ENCODE measurements at regions not wholly inside any gene's neighbourhood (a gene's known extent, or its start where the extent isn't known, plus 50 kb on each side); places are given as distances from the start of the nearest gene placed in this dataset.
"Not testable (repeated sequence)": the region's sequence is repeated elsewhere in the genome, so short reads cannot be mapped to it uniquely, and the experiment has no call there.

DNA sequence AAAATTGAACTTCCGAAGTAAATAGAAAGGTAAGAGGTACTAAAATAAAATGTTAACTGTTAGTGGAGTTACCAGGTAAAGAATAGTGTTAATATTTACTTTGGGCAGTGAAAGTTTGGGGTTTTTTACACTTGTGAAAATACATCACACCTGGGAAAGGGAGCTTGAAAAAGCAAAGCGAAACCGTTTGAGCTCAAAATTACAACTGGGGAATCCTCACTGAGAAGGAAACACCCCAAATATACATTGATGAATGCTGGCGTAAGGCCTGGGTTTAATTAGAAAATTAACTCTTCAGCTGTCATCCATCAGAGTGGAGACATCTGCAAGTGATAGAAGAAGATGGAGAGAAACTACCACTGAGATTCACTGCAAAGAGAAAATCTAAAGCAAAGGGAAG is 1153.0 kb downstream of the SLITRK5 start:
- DNase-seq: no peak
- Mint-ChIP-seq H3K27ac (no peak overlapping the region), H3K9me3 (no peaks in the 10 kb centered on the region), H3K27me3 (ENCODE audit: low read depth, poor library complexity) (no peaks in the 10 kb centered on the region), H3K4me3 (no peak overlapping the region), H3K4me1 (no peaks in the 10 kb centered on the region), H3K36me3 (ENCODE audit: low read depth) (no peaks in the 10 kb centered on the region)
- no peak for TF ChIP-seq CTCF (IDR thresholded peaks at IDR 0.05)

- no peaks in the 10 kb centered on the region for H3K9me3 Mint-ChIP-seq
- no peaks in the 10 kb centered on the region for H3K36me3 Mint-ChIP-seq (ENCODE audit: low read depth)
- no peaks in the 10 kb centered on the region for H3K4me1 Mint-ChIP-seq
- no peak overlapping the region for H3K27ac Mint-ChIP-seq
- no peak for TF ChIP-seq CTCF (IDR thresholded peaks at IDR 0.05)
- no peak overlapping the region for H3K4me3 Mint-ChIP-seq
- no peak for DNase-seq
- H3K27me3 Mint-ChIP-seq (ENCODE audit: low read depth, poor library complexity): no peaks in the 10 kb centered on the region
Measured at GRCh38 chr13:88840085-88840484, 1168.9 kb downstream of the SLITRK5 start.

DNA sequence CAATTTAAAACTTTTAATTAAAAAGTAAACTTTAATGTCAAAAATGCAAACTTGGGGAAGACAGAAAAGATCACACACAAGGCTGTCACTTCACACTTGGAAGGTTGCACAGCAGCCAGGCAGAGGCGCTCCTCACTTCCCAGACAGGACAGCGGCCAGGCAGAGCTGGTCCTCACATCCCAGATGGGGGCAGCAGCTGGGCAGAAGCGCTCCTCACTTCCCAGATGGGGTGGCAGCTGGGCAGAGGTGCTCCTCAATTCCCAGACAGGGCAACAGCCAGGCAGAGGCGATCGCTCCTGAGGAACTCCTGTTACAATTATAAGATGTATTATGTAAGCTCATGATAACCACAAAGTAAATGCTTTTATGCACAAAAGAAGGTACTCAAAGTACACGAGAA is 1181.1 kb downstream of the SLITRK5 start:
- not testable (repeated sequence) for H3K36me3 Mint-ChIP-seq (ENCODE audit: low read depth); H3K4me1 Mint-ChIP-seq; H3K27me3 Mint-ChIP-seq (ENCODE audit: low read depth, poor library complexity); DNase-seq; H3K9me3 Mint-ChIP-seq; H3K4me3 Mint-ChIP-seq; H3K27ac Mint-ChIP-seq

- H3K4me1 Mint-ChIP-seq: no peaks in the 10 kb centered on the region
- H3K27me3 Mint-ChIP-seq (ENCODE audit: low read depth, poor library complexity): no peaks in the 10 kb centered on the region
- peaks cover 9% of the 10 kb centered on the region for H3K9me3 Mint-ChIP-seq
- DNase-seq: no peak
- H3K27ac Mint-ChIP-seq: no peak overlapping the region
- TF ChIP-seq CTCF (IDR thresholded peaks at IDR 0.05): no peak
- H3K4me3 Mint-ChIP-seq: no peak overlapping the region
- H3K36me3 Mint-ChIP-seq (ENCODE audit: low read depth): no peaks in the 10 kb centered on the region
Measured at GRCh38 chr13:88857256-88857655, 1186.1 kb downstream of the SLITRK5 start.

GRCh38 chr13:88862095-88862620 is 1191.0 kb downstream of the SLITRK5 start:
- no peak for DNase-seq
- Mint-ChIP-seq H3K27me3 (ENCODE audit: low read depth, poor library complexity) (no peaks in the 10 kb centered on the region), H3K27ac (no peak overlapping the region)

GRCh38 chr13:88863116-88863515 is 1191.9 kb downstream of the SLITRK5 start:
- Mint-ChIP-seq H3K27ac (no peak overlapping the region), H3K36me3 (ENCODE audit: low read depth) (no peaks in the 10 kb centered on the region), H3K27me3 (ENCODE audit: low read depth, poor library complexity) (no peaks in the 10 kb centered on the region), H3K4me1 (no peaks in the 10 kb centered on the region), H3K9me3 (no peaks in the 10 kb centered on the region), H3K4me3 (no peak overlapping the region)
- no peak for DNase-seq
- TF ChIP-seq CTCF (IDR thresholded peaks at IDR 0.05): no peak

More at GRCh38 chr13:88862095-88862620, 1191.0 kb downstream of the SLITRK5 start:
- no peaks in the 10 kb centered on the region for H3K36me3 Mint-ChIP-seq (ENCODE audit: low read depth)
- no peaks in the 10 kb centered on the region for H3K4me1 Mint-ChIP-seq
- H3K9me3 Mint-ChIP-seq: no peaks in the 10 kb centered on the region
- no peak overlapping the region for H3K4me3 Mint-ChIP-seq
- TF ChIP-seq CTCF (IDR thresholded peaks at IDR 0.05): no peak
